NCI-H1694 treated with DMSO at 0.1 percent for 48 hours (cell line): ENCODE measurements at regions not wholly inside any gene's neighbourhood (a gene's known extent, or its start where the extent isn't known, plus 50 kb on each side); places are given as distances from the start of the nearest gene placed in this dataset.
"Not testable (repeated sequence)": the region's sequence is repeated elsewhere in the genome, so short reads cannot be mapped to it uniquely, and the experiment has no call there.

Experiments used
- DNase-seq: peaks from one replicate; lab custom pipeline; 2025; lab: John Stamatoyannopoulos, UW

- DNase-seq, result no peak
These were observed 128.1 kb upstream of the PTPRZ1 start for GRCh38 chr7:121744877-121745276.

GRCh38 chr7:121744319-121744718 is 128.6 kb upstream of the PTPRZ1 start:
- no peak for DNase-seq

- DNase-seq, result no peak
These were observed 131.1 kb upstream of the PTPRZ1 start for GRCh38 chr7:121741896-121742295.

GRCh38 chr7:121739465-121739864 is 133.5 kb upstream of the PTPRZ1 start:
- no peak for DNase-seq

- DNase-seq, result no peak
These were observed 142.1 kb upstream of the PTPRZ1 start for GRCh38 chr7:121730869-121731268.

- no peak for DNase-seq
These were observed 158.2 kb upstream of the PTPRZ1 start for GRCh38 chr7:121714559-121715303.

GRCh38 chr7:121712961-121713360 is 160.0 kb upstream of the PTPRZ1 start:
- not testable (repeated sequence) for DNase-seq

- no peak for DNase-seq
These were observed 175.1 kb upstream of the PTPRZ1 start for GRCh38 chr7:121697731-121698316.

- DNase-seq, result no peak
These were observed 176.0 kb upstream of the PTPRZ1 start for GRCh38 chr7:121696954-121697353.

- DNase-seq, result no peak
These were observed 183.2 kb upstream of the PTPRZ1 start for GRCh38 chr7:121689749-121690148.

GRCh38 chr7:121681700-121682099 is 191.3 kb upstream of the PTPRZ1 start:
- no peak for DNase-seq

GRCh38 chr7:121676168-121676567 is 196.8 kb upstream of the PTPRZ1 start:
- DNase-seq, result no peak

GRCh38 chr7:121674455-121674854 is 198.5 kb upstream of the PTPRZ1 start:
- not testable (repeated sequence) for DNase-seq

GRCh38 chr7:121669144-121669543 is 203.8 kb upstream of the PTPRZ1 start:
- DNase-seq, result no peak

GRCh38 chr7:121666306-121666705 is 206.7 kb upstream of the PTPRZ1 start:
- DNase-seq, result no peak

GRCh38 chr7:121643320-121643719 is 229.6 kb upstream of the PTPRZ1 start:
- no peak for DNase-seq

- no peak for DNase-seq
These were observed 233.3 kb upstream of the PTPRZ1 start for GRCh38 chr7:121639705-121640104.

- DNase-seq, result no peak
These were observed 234.7 kb upstream of the PTPRZ1 start for GRCh38 chr7:121638286-121638685.

GRCh38 chr7:121634356-121634755 is 238.2 kb upstream of the FAM3C start:
- no peak for DNase-seq

- no peak for DNase-seq
These were observed 237.1 kb upstream of the FAM3C start for GRCh38 chr7:121633186-121633585.

GRCh38 chr7:121624958-121625357 is 228.8 kb upstream of the FAM3C start:
- DNase-seq, result no peak

- no peak for DNase-seq
These were observed 227.2 kb upstream of the FAM3C start for GRCh38 chr7:121623130-121623872.

- no peak for DNase-seq
These were observed 225.8 kb upstream of the FAM3C start for GRCh38 chr7:121621937-121622336.
